SK-N-SH treated with all-trans-retinoic acid at 6 μM for 48 hours (cell line): ENCODE measurements at regions not wholly inside any gene's neighbourhood (a gene's known extent, or its start where the extent isn't known, plus 50 kb on each side); places are given as distances from the start of the nearest gene placed in this dataset.

ENCODE experiments used
- ATAC-seq: fragments of 200-7000 bp; cut with Tn5 transposase; 3 replicates; pipeline ENCODE4 v1.9.1; 2020; ENCODE audit warnings: mild to moderate bottlenecking, moderate library complexity
- BACH2 ChIP-seq: fragments of 250-450 bp; sonication (Bioruptor Pico); IDR thresholded peaks from 2 replicates; pipeline ENCODE4 v1.9.0; 2021; ENCODE audit warnings: mild to moderate bottlenecking, borderline replicate concordance
- CREB5 ChIP-seq: fragments of 250-450 bp; sonication (Bioruptor Pico); IDR thresholded peaks from 2 replicates; pipeline ENCODE4 v1.5.1; 2020; ENCODE audit warnings: low read depth, mild to moderate bottlenecking, moderate library complexity
- CSDC2 ChIP-seq: fragments of 250-450 bp; sonication (Bioruptor Pico); IDR thresholded peaks from 2 replicates; pipeline ENCODE4 v1.5.0; 2020; ENCODE audit warnings: mild to moderate bottlenecking, moderate library complexity
- CSRNP3 ChIP-seq: fragments of 250-450 bp; sonication (Bioruptor Pico); IDR thresholded peaks from 2 replicates; pipeline ENCODE4 v1.5.1; 2021; ENCODE audit warnings: mild to moderate bottlenecking, moderate library complexity
- ESRRG ChIP-seq: fragments of 250-450 bp; sonication (Bioruptor Pico); IDR thresholded peaks from 2 replicates; pipeline ENCODE4 v1.6.1; 2021; ENCODE audit warnings: mild to moderate bottlenecking
- GLIS3 ChIP-seq: fragments of 250-450 bp; sonication (Bioruptor Pico); IDR thresholded peaks from 2 replicates; pipeline ENCODE4 v1.5.0; 2020; ENCODE audit warnings: mild to moderate bottlenecking, moderate library complexity
- ISL1 ChIP-seq: fragments of 250-450 bp; sonication (Bioruptor Pico); IDR thresholded peaks from 2 replicates; pipeline ENCODE4 v2.1.2; 2022; ENCODE audit warnings: mild to moderate bottlenecking, moderate library complexity
- OSR1 ChIP-seq: fragments of 250-450 bp; sonication (Bioruptor Pico); IDR thresholded peaks from 2 replicates; pipeline ENCODE4 v1.8.0; 2022; ENCODE audit warnings: moderate library complexity, mild to moderate bottlenecking, inconsistent platforms
- PATZ1 ChIP-seq: fragments of 250-450 bp; sonication (Bioruptor Pico); IDR thresholded peaks from 2 replicates; pipeline ENCODE4 v1.8.0; 2020; ENCODE audit warnings: mild to moderate bottlenecking, moderate library complexity, borderline replicate concordance
- POU6F1 ChIP-seq: fragments of 250-450 bp; sonication (Bioruptor Pico); IDR thresholded peaks from 2 replicates; pipeline ENCODE4 v1.8.0; 2021; ENCODE audit warnings: low read depth, mild to moderate bottlenecking, moderate library complexity, borderline replicate concordance
- PPARA ChIP-seq: fragments of 250-450 bp; sonication (Bioruptor Pico); IDR thresholded peaks from 2 replicates; pipeline ENCODE4 v1.5.0; 2020; ENCODE audit warnings: mild to moderate bottlenecking, borderline replicate concordance
- RARB ChIP-seq: fragments of 250-450 bp; sonication (Bioruptor Pico); IDR thresholded peaks from 2 replicates; pipeline ENCODE4 v1.8.0; 2021; ENCODE audit warnings: mild to moderate bottlenecking, moderate library complexity
- TCF4 ChIP-seq: fragments of 250-450 bp; sonication (Bioruptor Pico); IDR thresholded peaks from 2 replicates; pipeline ENCODE4 v1.8.0; 2021; ENCODE audit warnings: mild to moderate bottlenecking, moderate library complexity, borderline replicate concordance
- ZC3H10 ChIP-seq: fragments of 250-450 bp; sonication (Bioruptor Pico); IDR thresholded peaks from 2 replicates; pipeline ENCODE4 v1.5.1; 2021; ENCODE audit warnings: mild to moderate bottlenecking, moderate library complexity
- ZFP3 ChIP-seq: fragments of 250-450 bp; sonication (Bioruptor Pico); IDR thresholded peaks from 2 replicates; pipeline ENCODE4 v1.5.0; 2020; ENCODE audit warnings: mild to moderate bottlenecking, moderate library complexity
- ZFP30 ChIP-seq: fragments of 450-650 bp; formaldehyde crosslinking; IDR thresholded peaks from 2 replicates; pipeline ENCODE4 v1.5.0; 2022; ENCODE audit warnings: mild to moderate bottlenecking, moderate library complexity
- ZNF565 ChIP-seq: fragments of 450-650 bp; formaldehyde crosslinking; conservative IDR thresholded peaks from 2 replicates; pipeline ENCODE4 v1.5.0; 2020; ENCODE audit warnings: low read depth, mild to moderate bottlenecking, moderate library complexity
- ZNF70 ChIP-seq: fragments of 450-650 bp; formaldehyde crosslinking; IDR thresholded peaks from 2 replicates; pipeline ENCODE4 v1.5.0; 2020; ENCODE audit warnings: mild to moderate bottlenecking, moderate library complexity
- ZNF8 ChIP-seq: fragments of 450-650 bp; formaldehyde crosslinking; IDR thresholded peaks from 2 replicates; pipeline ENCODE4 v1.5.0; 2020; ENCODE audit warnings: mild to moderate bottlenecking, moderate library complexity

- no peak for ATAC-seq
- no peak for TF ChIP-seq CSDC2 (CRISPR knock-in tag)
- TF ChIP-seq, all 23 proteins: peak for 0
These were observed 637.8 kb downstream of the RFPL4B start for GRCh38 chr6:112984899-112985298.

GRCh38 chr6:112986321-112986720, 639.2 kb downstream of the RFPL4B start:
- no peak for ATAC-seq
- peak; percentile 60 for TF ChIP-seq ISL1 (CRISPR knock-in tag)
- TF ChIP-seq GLIS3, result no peak

GRCh38 chr6:112988748-112989147, 641.6 kb downstream of the RFPL4B start:
- TF ChIP-seq ZFP30 (CRISPR knock-in tag) (no peak), ZNF565 (CRISPR knock-in tag) (no peak), ZFP3 (CRISPR knock-in tag) (no peak), ZNF8 (CRISPR knock-in tag) (no peak), BACH2 (CRISPR knock-in tag) (no peak)
- no peak for ATAC-seq

- TF ChIP-seq ZFP3 (CRISPR knock-in tag) (no peak), ISL1 (CRISPR knock-in tag) (peak; percentile 61)
- TF ChIP-seq, all 23 proteins: peak for 1
- ATAC-seq, result peak; percentile 56
These were observed 643.8 kb downstream of the RFPL4B start for GRCh38 chr6:112990971-112991370.

GRCh38 chr6:112991912-112992311, 644.8 kb downstream of the RFPL4B start:
- TF ChIP-seq ZFP3 (CRISPR knock-in tag), result no peak
- TF ChIP-seq ZNF565 (CRISPR knock-in tag), result no peak
- TF ChIP-seq CREB5 (CRISPR knock-in tag), result no peak
- no peak for TF ChIP-seq CSRNP3 (CRISPR knock-in tag)
- TF ChIP-seq GLIS3, result no peak
- no peak for TF ChIP-seq RARB (CRISPR knock-in tag)
- TF ChIP-seq PATZ1 (CRISPR knock-in tag), result no peak
- no peak for TF ChIP-seq ISL1 (CRISPR knock-in tag)
- no peak for TF ChIP-seq TCF4
- no peak for TF ChIP-seq ZC3H10 (CRISPR knock-in tag)
- no peak for TF ChIP-seq POU6F1 (CRISPR knock-in tag)
- TF ChIP-seq OSR1, result no peak
- TF ChIP-seq PPARA (CRISPR knock-in tag), result no peak
- TF ChIP-seq ZFP30 (CRISPR knock-in tag), result no peak
- TF ChIP-seq CSDC2 (CRISPR knock-in tag), result no peak
- TF ChIP-seq ESRRG (CRISPR knock-in tag), result no peak
- ATAC-seq, result no peak

- no peak for ATAC-seq
- TF ChIP-seq ZFP3 (CRISPR knock-in tag) (no peak), ZNF70 (no peak)
- TF ChIP-seq, all 23 proteins: peak for 0
These were observed 650.4 kb downstream of the RFPL4B start for GRCh38 chr6:112997421-112998085.
